Panc1 (cell line): ENCODE measurements at regions not wholly inside any gene's neighbourhood (a gene's known extent, or its start where the extent isn't known, plus 50 kb on each side); places are given as distances from the start of the nearest gene placed in this dataset.

Source experiments
- SIN3A ChIP-seq: IDR thresholded peaks from 2 replicates; pipeline ENCODE4 v1.6.1; 2012; ENCODE audit warnings: low read depth, mild to moderate bottlenecking, low read length, moderate library complexity, borderline replicate concordance; ENCODE audit not compliant: insufficient read depth
- TF ChIP-seq, protein P1 (sequence below): fragments of 450-650 bp; IDR thresholded peaks from 2 replicates; pipeline ENCODE4 v1.5.1; 2017; ENCODE audit warnings: mild to moderate bottlenecking

- TF ChIP-seq, protein P1, sequence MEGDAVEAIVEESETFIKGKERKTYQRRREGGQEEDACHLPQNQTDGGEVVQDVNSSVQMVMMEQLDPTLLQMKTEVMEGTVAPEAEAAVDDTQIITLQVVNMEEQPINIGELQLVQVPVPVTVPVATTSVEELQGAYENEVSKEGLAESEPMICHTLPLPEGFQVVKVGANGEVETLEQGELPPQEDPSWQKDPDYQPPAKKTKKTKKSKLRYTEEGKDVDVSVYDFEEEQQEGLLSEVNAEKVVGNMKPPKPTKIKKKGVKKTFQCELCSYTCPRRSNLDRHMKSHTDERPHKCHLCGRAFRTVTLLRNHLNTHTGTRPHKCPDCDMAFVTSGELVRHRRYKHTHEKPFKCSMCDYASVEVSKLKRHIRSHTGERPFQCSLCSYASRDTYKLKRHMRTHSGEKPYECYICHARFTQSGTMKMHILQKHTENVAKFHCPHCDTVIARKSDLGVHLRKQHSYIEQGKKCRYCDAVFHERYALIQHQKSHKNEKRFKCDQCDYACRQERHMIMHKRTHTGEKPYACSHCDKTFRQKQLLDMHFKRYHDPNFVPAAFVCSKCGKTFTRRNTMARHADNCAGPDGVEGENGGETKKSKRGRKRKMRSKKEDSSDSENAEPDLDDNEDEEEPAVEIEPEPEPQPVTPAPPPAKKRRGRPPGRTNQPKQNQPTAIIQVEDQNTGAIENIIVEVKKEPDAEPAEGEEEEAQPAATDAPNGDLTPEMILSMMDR, result no peak
- TF ChIP-seq SIN3A, result no peak
Observed at GRCh38 chr6:153804755-153805330, 234.2 kb upstream of the OPRM1 start.
